SK-N-SH (cell line): ENCODE measurements at regions not wholly inside any gene's neighbourhood (a gene's known extent, or its start where the extent isn't known, plus 50 kb on each side); places are given as distances from the start of the nearest gene placed in this dataset.
"Not testable (repeated sequence)": the region's sequence is repeated elsewhere in the genome, so short reads cannot be mapped to it uniquely, and the experiment has no call there.

Source experiments
- CTCF ChIA-PET: fragments of 300-600, 350-600 bp; formaldehyde crosslinking; extraction: SDS; loops from one replicate; lab custom pipeline; 2021; lab: Yijun Ruan, JAX
- POLR2A ChIA-PET: fragments of 350-600 bp; sonication (Branson Sonifier 250); formaldehyde crosslinking; extraction: SDS; loops from one replicate; lab custom pipeline; 2020; ENCODE audit warnings: antibody characterized with exemption, inconsistent platforms; lab: Yijun Ruan, JAX
- DNase-seq: peaks from one replicate; pipeline ENCODE4 v3.0.0; 2012
- H2AFZ ChIP-seq: fragments of 200-600 bp; sonication (generic); 2 replicates; pipeline ENCODE4 v1.8.1; 2016; ENCODE audit warnings: antibody characterized with exemption, mild to moderate bottlenecking, low read depth
- H3F3A ChIP-seq: fragments of 200-600 bp; sonication (generic); replicated peaks from 2 replicates; pipeline ENCODE3; 2016; ENCODE audit warnings: antibody characterized with exemption, mild to moderate bottlenecking; ENCODE audit not compliant: insufficient read depth
- H3K27ac ChIP-seq, 2 experiments: fragments of 200-500 bp in 1 of 2; fragments of 200-600 bp in 1 of 2; sonication (Bioruptor generic) in 1 of 2; sonication (generic), shearing (Covaris generic) in 1 of 2; 2 replicates each; pipeline versions ENCODE4 v1.5.1 to v1.6.1; 2014 to 2016; ENCODE audit warnings: low read depth in 2 of 2, inconsistent platforms in 1 of 2, low read length in 1 of 2, mild to moderate bottlenecking in 1 of 2, mixed read lengths in 1 of 2
- H3K27me3 ChIP-seq: fragments of 200-600 bp; sonication (generic), shearing (Covaris generic); 2 replicates; pipeline ENCODE4 v1.6.1; 2016; ENCODE audit warnings: mixed run types; ENCODE audit not compliant: insufficient read depth
- H3K36me3 ChIP-seq, 2 experiments: fragments of 200-500 bp in 1 of 2; fragments of 200-600 bp in 1 of 2; sonication (Bioruptor generic) in 1 of 2; sonication (generic) in 1 of 2; replicated peaks in 1 of 2; 2 replicates each; pipeline versions ENCODE3 to v1.5.1; 2014 to 2016; ENCODE audit warnings: low read length in 1 of 2, mild to moderate bottlenecking in 1 of 2; ENCODE audit not compliant: insufficient read depth in 2 of 2, control insufficient read depth in 1 of 2
- H3K4me1 ChIP-seq, 2 experiments: fragments of 200-500 bp in 1 of 2; fragments of 200-600 bp in 1 of 2; sonication (Bioruptor generic) in 1 of 2; sonication (generic), shearing (Covaris generic) in 1 of 2; 2 replicates each; pipeline versions ENCODE4 v1.5.1 to v1.6.1; 2014 to 2016; ENCODE audit warnings: low read depth in 1 of 2, low read length in 1 of 2, mixed run types in 1 of 2; ENCODE audit not compliant: insufficient read depth in 2 of 2, control insufficient read depth in 1 of 2
- H3K4me2 ChIP-seq: fragments of 200-600 bp; sonication (generic), shearing (Covaris generic); 2 replicates; pipeline ENCODE4 v1.6.1; 2017; ENCODE audit warnings: mixed run types
- H3K4me3 ChIP-seq, 2 experiments: fragments of 200-500 bp in 1 of 2; fragments of 200-600 bp in 1 of 2; sonication (Bioruptor generic) in 1 of 2; sonication (generic), shearing (Covaris generic) in 1 of 2; 2 replicates each; pipeline versions ENCODE4 v1.5.1 to v1.8.1; 2014 to 2016; ENCODE audit warnings: low read depth in 2 of 2, inconsistent platforms in 1 of 2, low read length in 1 of 2, mild to moderate bottlenecking in 1 of 2, mixed read lengths in 1 of 2, moderate library complexity in 1 of 2
- H3K79me2 ChIP-seq: fragments of 200-600 bp; sonication (generic); 2 replicates; pipeline ENCODE4 v1.8.1; 2017; ENCODE audit warnings: mild to moderate bottlenecking; ENCODE audit not compliant: insufficient read depth
- H3K9ac ChIP-seq: fragments of 200-600 bp; sonication (generic); 2 replicates; pipeline ENCODE4 v1.6.1; 2017; ENCODE audit warnings: mixed run types
- H3K9me2 ChIP-seq: fragments of 200-600 bp; sonication (generic); 2 replicates; pipeline ENCODE4 v1.6.1; 2017; ENCODE audit warnings: mixed run types
- H3K9me3 ChIP-seq: fragments of 200-600 bp; sonication (generic); 2 replicates; pipeline ENCODE4 v1.6.1; 2017; ENCODE audit warnings: mixed run types, mild to moderate bottlenecking, moderate library complexity
- H4K20me1 ChIP-seq: fragments of 200-600 bp; sonication (generic); 2 replicates; pipeline ENCODE4 v1.6.1; 2017; ENCODE audit warnings: mild to moderate bottlenecking, mixed run types; ENCODE audit not compliant: insufficient read depth
- ELF1 ChIP-seq: IDR thresholded peaks from 2 replicates; pipeline ENCODE4 v1.4.0; 2012
- EP300 ChIP-seq, 2 experiments: IDR thresholded peaks; 2 replicates each; pipeline versions ENCODE4 v1.4.0 to v1.6.1; 2012; ENCODE audit warnings: borderline replicate concordance in 1 of 2, low read depth in 1 of 2, low read length in 1 of 2
- EZH2phosphoT487 ChIP-seq: fragments of 200-600 bp; sonication (generic); IDR thresholded peaks from 2 replicates; pipeline ENCODE4 v1.6.1; 2017; ENCODE audit warnings: low read depth, mixed run types, mild to moderate bottlenecking, antibody characterized with exemption, moderate library complexity, borderline replicate concordance
- FOXJ3 ChIP-seq: sonication (generic); formaldehyde crosslinking; IDR thresholded peaks from 2 replicates; pipeline ENCODE4 v1.5.1; 2020; ENCODE audit warnings: mild to moderate bottlenecking, missing genetic modification reagents
- FOXM1 ChIP-seq: IDR thresholded peaks from 2 replicates; pipeline ENCODE4 v1.4.0; 2012; ENCODE audit warnings: low read depth, mild to moderate bottlenecking
- GATA2 ChIP-seq: sonication (generic); formaldehyde crosslinking; IDR thresholded peaks from 2 replicates; pipeline ENCODE4 v1.5.0; 2020; ENCODE audit warnings: mild to moderate bottlenecking, missing genetic modification reagents
- JUND ChIP-seq: IDR thresholded peaks from 2 replicates; pipeline ENCODE4 v1.4.0; 2012
- NRF1 ChIP-seq: IDR thresholded peaks from 2 replicates; pipeline ENCODE4 v1.6.1; 2012; ENCODE audit warnings: low read depth, mild to moderate bottlenecking, low read length
- POLR2AphosphoS5 ChIP-seq: IDR thresholded peaks from 2 replicates; pipeline ENCODE4 v1.6.1; 2012; ENCODE audit warnings: low read depth, low read length
- RAD21 ChIP-seq: IDR thresholded peaks from 2 replicates; pipeline ENCODE4 v1.6.1; 2012; ENCODE audit warnings: mild to moderate bottlenecking, low read length
- RXRA ChIP-seq: IDR thresholded peaks from 2 replicates; pipeline ENCODE4 v1.4.0; 2012; ENCODE audit warnings: low read depth, mild to moderate bottlenecking, borderline replicate concordance
- TAF1 ChIP-seq: IDR thresholded peaks from 2 replicates; pipeline ENCODE4 v1.6.1; 2012; ENCODE audit warnings: low read depth, mild to moderate bottlenecking, low read length, moderate library complexity, borderline replicate concordance
- WGBS: methylation state at CpG from one replicate; pipeline ENCODE4 v1.1.6; 2017; ENCODE audit warnings: low lambda C conversion rate; 5-methylcytosine and 5-hydroxymethylcytosine counted together
- TF ChIP-seq, protein P1 (sequence below): IDR thresholded peaks from 2 replicates; pipeline ENCODE4 v1.6.1; 2012; ENCODE audit warnings: mild to moderate bottlenecking, low read depth, low read length, moderate library complexity
- TF ChIP-seq, protein P2 (sequence below): fragments of 150-350 bp; IDR thresholded peaks from 2 replicates; pipeline ENCODE4 v1.6.1; 2017; ENCODE audit warnings: antibody characterized with exemption, low read length, low read depth, borderline replicate concordance

DNA sequence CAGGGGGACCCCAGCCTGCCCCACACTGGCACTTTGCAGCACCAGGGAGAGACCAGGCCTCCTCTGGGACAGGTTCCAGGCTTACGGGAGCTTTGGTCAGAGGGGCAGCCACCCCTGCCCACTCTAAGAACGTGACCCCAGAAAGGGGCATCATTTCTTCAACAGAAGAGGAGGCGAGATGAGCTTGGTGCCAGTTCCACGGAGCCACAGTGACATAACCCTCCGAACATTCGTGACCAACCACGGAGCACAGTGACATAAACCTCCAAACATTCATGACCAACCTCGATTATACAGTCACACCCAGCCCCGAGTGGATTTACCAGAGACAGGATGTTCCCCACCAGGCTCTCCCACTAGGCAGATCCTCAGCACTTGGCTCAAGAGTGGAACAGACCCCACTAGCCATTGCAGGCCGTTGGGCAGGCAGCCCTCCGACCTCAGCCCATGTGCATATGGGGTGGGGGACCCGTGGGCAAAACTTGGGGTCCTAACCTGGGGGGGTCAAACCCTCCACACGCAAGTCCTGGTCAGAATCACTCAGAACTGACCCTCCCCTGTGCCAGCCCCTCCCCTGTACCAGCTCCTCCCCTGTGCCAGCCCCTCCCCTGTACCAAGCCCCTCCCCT lies 112.9 kb downstream of the METRNL start:
- no peak overlapping the region for H3K4me3 ChIP-seq
- no peaks in the 10 kb centered on the region for H4K20me1 ChIP-seq
- no peaks in the 10 kb centered on the region for H3K9me2 ChIP-seq
- no peaks in the 10 kb centered on the region for H3K9me3 ChIP-seq
- 49% methylated on average over 13 of the region's 13 CpGs for WGBS
- H3K4me1 ChIP-seq, result peaks cover 0 to 11% of the 10 kb centered on the region in 2 experiments; a peak in 3 of 4 replicates
- H3K9ac ChIP-seq, result no peak overlapping the region
- H3K27me3 ChIP-seq, result no peaks in the 10 kb centered on the region
- no peaks in the 10 kb centered on the region for H3K79me2 ChIP-seq
- H2AFZ ChIP-seq, result no peak overlapping the region
- no peaks in the 10 kb centered on the region for H3F3A ChIP-seq
- TF ChIP-seq FOXM1, result no peak
- TF ChIP-seq, protein P1, sequence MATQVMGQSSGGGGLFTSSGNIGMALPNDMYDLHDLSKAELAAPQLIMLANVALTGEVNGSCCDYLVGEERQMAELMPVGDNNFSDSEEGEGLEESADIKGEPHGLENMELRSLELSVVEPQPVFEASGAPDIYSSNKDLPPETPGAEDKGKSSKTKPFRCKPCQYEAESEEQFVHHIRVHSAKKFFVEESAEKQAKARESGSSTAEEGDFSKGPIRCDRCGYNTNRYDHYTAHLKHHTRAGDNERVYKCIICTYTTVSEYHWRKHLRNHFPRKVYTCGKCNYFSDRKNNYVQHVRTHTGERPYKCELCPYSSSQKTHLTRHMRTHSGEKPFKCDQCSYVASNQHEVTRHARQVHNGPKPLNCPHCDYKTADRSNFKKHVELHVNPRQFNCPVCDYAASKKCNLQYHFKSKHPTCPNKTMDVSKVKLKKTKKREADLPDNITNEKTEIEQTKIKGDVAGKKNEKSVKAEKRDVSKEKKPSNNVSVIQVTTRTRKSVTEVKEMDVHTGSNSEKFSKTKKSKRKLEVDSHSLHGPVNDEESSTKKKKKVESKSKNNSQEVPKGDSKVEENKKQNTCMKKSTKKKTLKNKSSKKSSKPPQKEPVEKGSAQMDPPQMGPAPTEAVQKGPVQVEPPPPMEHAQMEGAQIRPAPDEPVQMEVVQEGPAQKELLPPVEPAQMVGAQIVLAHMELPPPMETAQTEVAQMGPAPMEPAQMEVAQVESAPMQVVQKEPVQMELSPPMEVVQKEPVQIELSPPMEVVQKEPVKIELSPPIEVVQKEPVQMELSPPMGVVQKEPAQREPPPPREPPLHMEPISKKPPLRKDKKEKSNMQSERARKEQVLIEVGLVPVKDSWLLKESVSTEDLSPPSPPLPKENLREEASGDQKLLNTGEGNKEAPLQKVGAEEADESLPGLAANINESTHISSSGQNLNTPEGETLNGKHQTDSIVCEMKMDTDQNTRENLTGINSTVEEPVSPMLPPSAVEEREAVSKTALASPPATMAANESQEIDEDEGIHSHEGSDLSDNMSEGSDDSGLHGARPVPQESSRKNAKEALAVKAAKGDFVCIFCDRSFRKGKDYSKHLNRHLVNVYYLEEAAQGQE, result no peak
- TF ChIP-seq POLR2AphosphoS5, result no peak
- TF ChIP-seq NRF1, result no peak
- TF ChIP-seq RAD21, result no peak
- no peak for TF ChIP-seq EZH2phosphoT487
- TF ChIP-seq RXRA, result no peak
- no peak for TF ChIP-seq GATA2 (CRISPR knock-in tag)
- TF ChIP-seq, protein P2, sequence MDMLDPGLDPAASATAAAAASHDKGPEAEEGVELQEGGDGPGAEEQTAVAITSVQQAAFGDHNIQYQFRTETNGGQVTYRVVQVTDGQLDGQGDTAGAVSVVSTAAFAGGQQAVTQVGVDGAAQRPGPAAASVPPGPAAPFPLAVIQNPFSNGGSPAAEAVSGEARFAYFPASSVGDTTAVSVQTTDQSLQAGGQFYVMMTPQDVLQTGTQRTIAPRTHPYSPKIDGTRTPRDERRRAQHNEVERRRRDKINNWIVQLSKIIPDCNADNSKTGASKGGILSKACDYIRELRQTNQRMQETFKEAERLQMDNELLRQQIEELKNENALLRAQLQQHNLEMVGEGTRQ, result no peak
- TF ChIP-seq EP300 (IDR thresholded peaks at IDR 0.05; ENCODE audit: borderline replicate concordance in 1 of 2, low read depth in 1 of 2, low read length in 1 of 2), result no peak
- TF ChIP-seq JUND, result no peak
- no peak for TF ChIP-seq ELF1
- TF ChIP-seq TAF1, result no peak
- no peak for TF ChIP-seq FOXJ3 (CRISPR knock-in tag)
- H3K36me3 ChIP-seq, result no peaks in the 10 kb centered on the region
- ChIA-PET POLR2A (no interaction called here), CTCF (no interaction called here)
- no peak for DNase-seq
- H3K4me2 ChIP-seq, result no peak overlapping the region
- no peak overlapping the region for H3K27ac ChIP-seq

DNA sequence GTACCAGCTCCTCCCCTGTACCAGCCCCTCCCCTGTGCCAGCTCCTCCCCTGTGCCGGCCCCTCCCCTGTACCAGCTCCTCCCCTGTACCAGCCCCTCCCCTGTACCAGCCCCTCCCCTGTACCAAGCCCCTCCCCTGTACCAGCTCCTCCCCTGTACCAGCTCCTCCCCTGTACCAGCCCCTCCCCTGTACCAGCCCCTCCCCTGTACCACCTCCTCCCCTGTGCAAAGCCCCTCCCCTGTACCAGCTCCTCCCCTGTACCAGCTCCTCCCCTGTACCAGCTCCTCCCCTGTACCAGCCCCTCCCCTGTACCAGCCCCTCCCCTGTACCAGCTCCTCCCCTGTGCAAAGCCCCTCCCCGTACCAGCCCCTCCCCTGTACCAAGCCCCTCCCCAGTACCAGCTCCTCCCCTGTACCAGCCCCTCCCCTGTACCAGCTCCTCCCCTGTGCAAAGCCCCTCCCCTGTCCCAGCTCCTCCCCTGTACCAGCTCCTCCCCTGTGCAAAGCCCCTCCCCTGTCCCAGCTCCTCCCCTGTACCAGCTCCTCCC lies 113.5 kb downstream of the METRNL start:
- CTCF ChIA-PET, H3K9me2 ChIP-seq, H3K27me3 ChIP-seq, H3K36me3 ChIP-seq, POLR2A ChIA-PET, H4K20me1 ChIP-seq, H2AFZ ChIP-seq, H3K4me3 ChIP-seq, DNase-seq, H3K9ac ChIP-seq, H3K79me2 ChIP-seq, H3K27ac ChIP-seq, H3K9me3 ChIP-seq, H3F3A ChIP-seq, H3K4me2 ChIP-seq: not testable (repeated sequence)
- WGBS, result 12% methylated on average over 2 of the region's 2 CpGs
- H3K4me1 ChIP-seq, result peaks cover 0 to 11% of the 10 kb centered on the region in 2 experiments; a peak in 3 of 4 replicates
